ENCODE measurements at regions not wholly inside any gene's neighbourhood (a gene's known extent, or its start where the extent isn't known, plus 50 kb on each side); places are given as distances from the start of the nearest gene placed in this dataset.

GRCh38 chr2:12964904-12965539 is 248.3 kb downstream of the TRIB2 start:
- TF ChIP-seq CTCF (IDR thresholded peaks at IDR 0.05; ENCODE audit: low read depth, low read length) = no peak
- H3K4me3 ChIP-seq (ENCODE audit: low read depth, low read length) = no peak overlapping the region

- TF ChIP-seq CTCF (IDR thresholded peaks at IDR 0.05; ENCODE audit: low read depth, low read length) = no peak
- H3K4me3 ChIP-seq (ENCODE audit: low read depth, low read length) = no peak overlapping the region
Measured at GRCh38 chr2:12965540-12966269, 249.0 kb downstream of the TRIB2 start.

- TF ChIP-seq CTCF (IDR thresholded peaks at IDR 0.05; ENCODE audit: low read depth, low read length) = no peak
Measured at GRCh38 chr2:12967804-12968203, 251.1 kb downstream of the TRIB2 start.

GRCh38 chr2:12968399-12968798 is 251.7 kb downstream of the TRIB2 start:
- TF ChIP-seq CTCF (IDR thresholded peaks at IDR 0.05; ENCODE audit: low read depth, low read length) = no peak
- H3K4me3 ChIP-seq (ENCODE audit: low read depth, low read length) = no peak overlapping the region

More at GRCh38 chr2:12967804-12968203, 251.1 kb downstream of the TRIB2 start:
- no peak overlapping the region for H3K4me3 ChIP-seq (ENCODE audit: low read depth, low read length)

GRCh38 chr2:12970861-12971260 is 254.1 kb downstream of the TRIB2 start:
- H3K4me3 ChIP-seq (ENCODE audit: low read depth, low read length) = no peak overlapping the region
- TF ChIP-seq CTCF (IDR thresholded peaks at IDR 0.05; ENCODE audit: low read depth, low read length) = no peak

- TF ChIP-seq CTCF (IDR thresholded peaks at IDR 0.05; ENCODE audit: low read depth, low read length) = no peak
- H3K4me3 ChIP-seq (ENCODE audit: low read depth, low read length) = no peak overlapping the region
Measured at GRCh38 chr2:12971581-12972365, 255.0 kb downstream of the TRIB2 start.
